Vagina (tissue), 2 donors: ENCODE measurements at regions not wholly inside any gene's neighbourhood (a gene's known extent, or its start where the extent isn't known, plus 50 kb on each side); places are given as distances from the start of the nearest gene placed in this dataset.
"Not testable (repeated sequence)": the region's sequence is repeated elsewhere in the genome, so short reads cannot be mapped to it uniquely, and the experiment has no call there.

Experiments used
- DNase-seq, 2 donors: peaks; one replicate each; pipeline ENCODE4 v3.0.0-alpha.2; 2017; ENCODE audit errors: extremely low spot score in 2 of 2
- H3K27ac ChIP-seq: fragments of 200-600 bp; sonication (generic); one replicate; pipeline ENCODE4 v1.5.1; 2019
- H3K27me3 ChIP-seq: fragments of 200-600 bp; sonication (generic); one replicate; pipeline ENCODE4 v1.5.1; 2019
- H3K36me3 ChIP-seq, 2 donors: fragments of 200-600 bp; sonication (generic); one replicate each; pipeline ENCODE4 v1.5.1; 2017 to 2019
- H3K4me1 ChIP-seq: fragments of 200-600 bp; sonication (generic); one replicate; pipeline ENCODE4 v1.5.1; 2019
- H3K4me3 ChIP-seq, 2 donors: fragments of 200-600 bp; sonication (generic); 1 replicate in 1 of 2; 2 replicates in 1 of 2; pipeline ENCODE4 v1.5.1; 2016 to 2019
- H3K9me3 ChIP-seq: fragments of 200-600 bp; sonication (generic); one replicate; pipeline ENCODE4 v1.5.1; 2019
- CTCF ChIP-seq, 3 experiments: fragments of 450-650 bp in 2 of 3; fragments of 200-600 bp in 1 of 3; sonication (generic) in 1 of 3; IDR thresholded peaks; one replicate each; pipeline ENCODE4 v1.5.1; 2017 to 2019; ENCODE audit warnings: antibody characterized with exemption in 3 of 3, mild to moderate bottlenecking in 2 of 3, moderate library complexity in 2 of 3
- POLR2A ChIP-seq, 2 donors: fragments of 450-650 bp; IDR thresholded peaks; one replicate each; pipeline ENCODE4 v1.6.1; 2017; ENCODE audit warnings: antibody characterized with exemption in 2 of 2, mild to moderate bottlenecking in 2 of 2, moderate library complexity in 2 of 2
- POLR2AphosphoS5 ChIP-seq, 2 donors: sonication (generic); formaldehyde crosslinking; IDR thresholded peaks; one replicate each; pipeline ENCODE4 v1.9.0; 2017; ENCODE audit warnings: antibody characterized with exemption in 2 of 2, mild to moderate bottlenecking in 2 of 2, low read depth in 1 of 2; ENCODE audit not compliant: insufficient read depth in 1 of 2
- intact Hi-C: fragments of 100-400 bp; cut with DNase I; formaldehyde crosslinking; loops from one replicate; pipeline ENCODE4 v1.15.1; 2023

DNA sequence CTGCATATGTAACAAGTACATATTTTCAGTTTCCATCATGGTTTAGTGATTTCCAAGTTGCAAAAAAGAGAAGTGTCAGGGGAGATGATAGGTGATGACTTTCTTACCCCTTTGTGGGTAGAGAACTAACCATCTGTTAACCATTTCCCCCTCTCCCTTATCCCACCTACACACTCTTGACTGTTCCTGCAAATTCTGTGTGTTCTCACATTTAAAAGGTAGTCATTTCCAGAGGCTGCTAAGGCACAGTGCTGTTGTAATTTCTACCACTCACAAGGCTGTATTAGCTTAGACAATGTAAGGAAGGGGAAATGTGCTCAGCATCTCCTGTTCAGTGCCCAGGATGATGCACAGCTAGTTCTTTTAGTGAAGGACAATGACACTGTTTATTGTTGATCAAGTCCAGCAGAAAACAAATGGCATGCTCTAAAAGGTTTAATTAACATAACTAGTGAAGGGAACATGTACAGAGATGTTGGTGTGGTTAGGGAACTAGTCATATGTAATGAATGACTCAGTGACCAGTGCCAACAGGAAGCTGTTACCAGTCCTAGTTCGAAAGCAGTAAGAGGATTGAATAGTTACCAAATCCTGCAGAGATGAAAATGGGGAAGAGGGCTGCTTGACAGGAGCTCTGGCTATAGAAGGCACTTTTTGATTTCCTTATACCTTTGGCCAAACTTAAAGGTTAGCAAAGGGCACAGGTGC, 165.1 kb downstream of the PLK2 start:
- Histone ChIP-seq H3K27me3 (no peaks in the 10 kb centered on the region), H3K4me1 (no peaks in the 10 kb centered on the region), H3K9me3 (no peaks in the 10 kb centered on the region), H3K4me3 (no peak overlapping the region), H3K27ac (no peak overlapping the region), H3K36me3 (no peaks in the 10 kb centered on the region)
- intact Hi-C loops: no loop called here
- TF ChIP-seq POLR2A (IDR thresholded peaks at IDR 0.05) (no peak), CTCF (IDR thresholded peaks at IDR 0.05) (no peak), POLR2AphosphoS5 (IDR thresholded peaks at IDR 0.05; ENCODE audit: insufficient read depth in 1 of 2, low read depth in 1 of 2) (no peak)
- no peak for DNase-seq

- H3K9me3 ChIP-seq, H3K4me1 ChIP-seq, H3K27me3 ChIP-seq, H3K36me3 ChIP-seq, H3K4me3 ChIP-seq, DNase-seq, intact Hi-C loops, H3K27ac ChIP-seq: not testable (repeated sequence)
Measured at GRCh38 chr5:58288275-58288674, 171.6 kb downstream of the PLK2 start.

- H3K4me1 ChIP-seq: no peaks in the 10 kb centered on the region
- no peak overlapping the region for H3K27ac ChIP-seq
- H3K9me3 ChIP-seq: no peaks in the 10 kb centered on the region
- intact Hi-C loops: no loop called here
- no peaks in the 10 kb centered on the region for H3K27me3 ChIP-seq
- TF ChIP-seq POLR2A (IDR thresholded peaks at IDR 0.05) (no peak), CTCF (IDR thresholded peaks at IDR 0.05) (no peak), POLR2AphosphoS5 (IDR thresholded peaks at IDR 0.05; ENCODE audit: insufficient read depth in 1 of 2, low read depth in 1 of 2) (no peak)
- no peak overlapping the region for H3K4me3 ChIP-seq
- DNase-seq: no peak
- H3K36me3 ChIP-seq: no peaks in the 10 kb centered on the region
Measured at GRCh38 chr5:58286741-58287140, 173.1 kb downstream of the PLK2 start.

DNA sequence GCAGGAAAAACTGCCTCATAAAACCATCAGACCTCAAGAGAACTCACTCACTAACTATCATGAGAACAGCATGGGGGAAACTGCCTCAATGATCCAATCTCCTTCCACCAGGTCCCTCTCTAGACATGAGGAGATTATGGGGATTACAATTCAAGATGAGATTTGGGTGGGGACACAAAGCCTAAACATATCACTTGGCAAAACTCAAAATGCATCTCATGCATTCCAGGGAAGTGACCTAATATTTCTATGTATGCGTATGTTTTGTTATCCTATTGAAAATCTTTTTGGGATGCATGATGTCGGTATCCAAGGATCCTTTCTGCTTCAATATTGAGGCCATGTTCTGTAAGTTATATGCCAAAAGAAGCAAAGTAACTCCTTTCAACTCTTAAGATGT, 174.0 kb downstream of the PLK2 start:
- no peak for TF ChIP-seq POLR2AphosphoS5 (IDR thresholded peaks at IDR 0.05; ENCODE audit: insufficient read depth in 1 of 2, low read depth in 1 of 2)
- no peak for TF ChIP-seq CTCF (IDR thresholded peaks at IDR 0.05)
- no peak for TF ChIP-seq POLR2A (IDR thresholded peaks at IDR 0.05)
- no peak overlapping the region for H3K27ac ChIP-seq
- H3K36me3 ChIP-seq: no peaks in the 10 kb centered on the region
- intact Hi-C loops: no loop called here
- no peaks in the 10 kb centered on the region for H3K4me1 ChIP-seq
- H3K4me3 ChIP-seq: no peak overlapping the region
- H3K9me3 ChIP-seq: no peaks in the 10 kb centered on the region
- no peaks in the 10 kb centered on the region for H3K27me3 ChIP-seq
- DNase-seq: no peak

- Histone ChIP-seq H3K27me3 (no peaks in the 10 kb centered on the region), H3K36me3 (no peaks in the 10 kb centered on the region), H3K9me3 (no peaks in the 10 kb centered on the region), H3K4me1 (no peaks in the 10 kb centered on the region), H3K27ac (no peak overlapping the region), H3K4me3 (no peak overlapping the region)
- no peak for DNase-seq
- TF ChIP-seq POLR2AphosphoS5 (IDR thresholded peaks at IDR 0.05; ENCODE audit: insufficient read depth in 1 of 2, low read depth in 1 of 2) (no peak), POLR2A (IDR thresholded peaks at IDR 0.05) (no peak), CTCF (IDR thresholded peaks at IDR 0.05) (no peak)
- intact Hi-C loops: no loop called here
Measured at GRCh38 chr5:58284886-58285285, 175.0 kb downstream of the PLK2 start.
